ENCODE measurements at regions not wholly inside any gene's neighbourhood (a gene's known extent, or its start where the extent isn't known, plus 50 kb on each side); places are given as distances from the start of the nearest gene placed in this dataset.

GRCh38 chr4:189463734-189464133 is 476.9 kb upstream of the FRG1 start:
- TF ChIP-seq POLR2A (IDR thresholded peaks at IDR 0.05; ENCODE audit: low read depth, low read length) (no peak), TAF1 (IDR thresholded peaks at IDR 0.05; ENCODE audit: borderline replicate concordance, low read depth, low read length) (no peak)

Measured in GM12892 (cell line).